HepG2 (cell line): ENCODE measurements at regions not wholly inside any gene's neighbourhood (a gene's known extent, or its start where the extent isn't known, plus 50 kb on each side); places are given as distances from the start of the nearest gene placed in this dataset.

Source experiments
- ATAC-seq: fragments of 200-7000 bp; cut with Tn5 transposase; 3 replicates; pipeline ENCODE4 v1.9.1; 2020; ENCODE audit warnings: mild to moderate bottlenecking, moderate library complexity
- BruUV-seq: library from RNA; stranded (reverse); fragments of 400-500 nt; replicated peaks from 2 replicates; lab custom pipeline; 2021; lab: Mats Ljungman, UMichigan
- CTCF ChIA-PET: fragments of 300-600 bp; formaldehyde crosslinking; extraction: SDS; loops from one replicate; lab custom pipeline; 2021; ENCODE audit warnings: low total read pairs, inconsistent platforms, low intra/inter-chr PET ratio; lab: Yijun Ruan, JAX
- POLR2A ChIA-PET: fragments of 350-600 bp; sonication (Branson Sonifier 250); formaldehyde crosslinking; loops from one replicate; lab custom pipeline; 2020; ENCODE audit warnings: antibody characterized with exemption, inconsistent platforms; lab: Yijun Ruan, JAX
- DNase-seq: peaks from one replicate; pipeline ENCODE4 v3.0.0-alpha.2; 2015; ENCODE audit warnings: low spot score
- FAIRE-seq: peaks from 3 replicates; lab custom pipeline; 2011; peaks lifted over from hg19 to GRCh38; lab: Jason Lieb, UNC
- H2AFZ ChIP-seq: one replicate; pipeline ENCODE4 v1.6.1; 2011; ENCODE audit warnings: low read length, inconsistent platforms
- H3K27ac ChIP-seq: fragments of 300-600 bp; 3 replicates; pipeline ENCODE4 v1.8.0; 2011; ENCODE audit warnings: mixed run types, mild to moderate bottlenecking, mixed read lengths, low read length, inconsistent platforms; ENCODE audit not compliant: insufficient read depth; ENCODE audit errors: extremely low read length
- H3K27me3 ChIP-seq, 2 experiments: fragments of 200-600 bp in 1 of 2; 2 replicates in 1 of 2; 3 replicates in 1 of 2; pipeline versions ENCODE4 v1.6.0 to v1.8.0; 2011; ENCODE audit warnings: low read length in 2 of 2, mild to moderate bottlenecking in 2 of 2, moderate library complexity in 2 of 2, inconsistent platforms in 1 of 2; ENCODE audit not compliant: insufficient read depth in 2 of 2, control insufficient read depth in 1 of 2
- H3K36me3 ChIP-seq, 2 experiments: fragments of 200-600 bp in 1 of 2; replicated peaks in 1 of 2; 2 replicates in 1 of 2; 3 replicates in 1 of 2; pipeline versions ENCODE4 v1.5.1 to v1.8.0; 2011; ENCODE audit warnings: low read length in 2 of 2, inconsistent platforms in 1 of 2; ENCODE audit not compliant: insufficient read depth in 2 of 2, control insufficient read depth in 1 of 2
- H3K4me1 ChIP-seq: 2 replicates; pipeline ENCODE4 v1.5.1; 2012; ENCODE audit warnings: low read length, inconsistent platforms; ENCODE audit not compliant: insufficient read depth
- H3K4me2 ChIP-seq: 2 replicates; pipeline ENCODE4 v1.6.0; 2011; ENCODE audit warnings: low read depth, low read length, inconsistent platforms
- H3K4me3 ChIP-seq, 3 experiments: fragments of 200-600 bp in 1 of 3; sonication (generic), shearing (Covaris generic) in 1 of 3; replicated peaks in 1 of 3; 2 replicates each; pipeline ENCODE4 v1.5.1; 2011 to 2016; ENCODE audit warnings: low read length in 3 of 3, inconsistent platforms in 2 of 3, low read depth in 2 of 3, mild to moderate bottlenecking in 2 of 3, control low read depth in 1 of 3, mixed read lengths in 1 of 3; ENCODE audit not compliant: insufficient read depth in 1 of 3
- H3K79me2 ChIP-seq: one replicate; pipeline ENCODE4 v1.6.1; 2011; ENCODE audit warnings: low read length, inconsistent platforms; ENCODE audit not compliant: insufficient read depth
- H3K9ac ChIP-seq: 2 replicates; pipeline ENCODE4 v1.6.0; 2011; ENCODE audit warnings: mild to moderate bottlenecking, low read depth, low read length, inconsistent platforms; ENCODE audit not compliant: insufficient read depth
- H3K9me3 ChIP-seq: 2 replicates; pipeline ENCODE4 v1.5.1; 2012; ENCODE audit warnings: mild to moderate bottlenecking, low read length
- H4K20me1 ChIP-seq: 2 replicates; pipeline ENCODE4 v1.6.0; 2011; ENCODE audit warnings: inconsistent platforms, mild to moderate bottlenecking, low read length, moderate library complexity; ENCODE audit not compliant: insufficient read depth
- GPBP1L1 ChIP-seq: sonication (generic); formaldehyde crosslinking; IDR thresholded peaks from 2 replicates; pipeline ENCODE4 v1.5.0; 2020; ENCODE audit warnings: mild to moderate bottlenecking, missing genetic modification reagents
- HMGXB3 ChIP-seq: sonication (generic); formaldehyde crosslinking; IDR thresholded peaks from 2 replicates; pipeline ENCODE4 v1.4.0; 2020; ENCODE audit warnings: missing genetic modification reagents, borderline replicate concordance
- NFE2L1 ChIP-seq: sonication (generic); formaldehyde crosslinking; IDR thresholded peaks from 2 replicates; pipeline ENCODE4 v1.4.0; 2020; ENCODE audit warnings: missing genetic modification reagents, mild to moderate bottlenecking, borderline replicate concordance
- NFKB2 ChIP-seq: sonication (generic); formaldehyde crosslinking; IDR thresholded peaks from 2 replicates; pipeline ENCODE4 v1.4.0; 2020; ENCODE audit warnings: missing genetic modification reagents, borderline replicate concordance
- PLRG1 ChIP-seq: fragments of 450-650 bp; conservative IDR thresholded peaks from 2 replicates; pipeline ENCODE4 v1.6.1; 2016
- POLR2AphosphoS5 ChIP-seq: IDR thresholded peaks from 2 replicates; pipeline ENCODE4 v1.6.1; 2012; ENCODE audit warnings: low read depth, low read length
- ZBTB43 ChIP-seq: sonication (generic); formaldehyde crosslinking; conservative IDR thresholded peaks from 2 replicates; pipeline ENCODE4 v1.4.0; 2020; ENCODE audit warnings: missing genetic modification reagents
- ZNF234 ChIP-seq: sonication (generic); formaldehyde crosslinking; conservative IDR thresholded peaks from 2 replicates; pipeline ENCODE4 v1.5.1; 2020; ENCODE audit warnings: mild to moderate bottlenecking, missing genetic modification reagents
- ZNF557 ChIP-seq: sonication (generic); formaldehyde crosslinking; IDR thresholded peaks from 2 replicates; pipeline ENCODE4 v1.4.0; 2020; ENCODE audit warnings: missing genetic modification reagents
- ZNF816 ChIP-seq: sonication (generic); formaldehyde crosslinking; IDR thresholded peaks from 2 replicates; pipeline ENCODE4 v1.8.0; 2022; ENCODE audit warnings: missing genetic modification reagents, mild to moderate bottlenecking, borderline replicate concordance
- ZSCAN12 ChIP-seq: sonication (generic); formaldehyde crosslinking; IDR thresholded peaks from 2 replicates; pipeline ENCODE4 v1.9.0; 2021; ENCODE audit warnings: mild to moderate bottlenecking, missing genetic modification reagents
- WGBS: methylation state at CpG from one replicate; pipeline ENCODE4 v1.1.6; 2017; ENCODE audit warnings: low lambda C conversion rate; 5-methylcytosine and 5-hydroxymethylcytosine counted together
- in situ Hi-C: cut with HindIII; loops from 2 replicates; pipeline ENCODE4 v1.10.0; 2017; ENCODE audit warnings: low pct_unique_long_range_greater_than_20kb; ENCODE audit not compliant: extremely low pct_ligation_motif_present
- intact Hi-C: fragments of 100-400 bp; cut with micrococcal nuclease; formaldehyde crosslinking; loops from one replicate; pipeline ENCODE4 v1.10.0; 2022; ENCODE audit not compliant: unreplicated experiment

GRCh38 chr3:174413062-174413912, 445.8 kb upstream of the NAALADL2 start:
- no peak overlapping the region for H3K4me2 ChIP-seq

GRCh38 chr3:174414902-174415301, 444.2 kb upstream of the NAALADL2 start:
- Histone ChIP-seq H3K9me3 (no peaks in the 10 kb centered on the region), H3K79me2 (no peaks in the 10 kb centered on the region), H3K36me3 (no peaks in the 10 kb centered on the region), H2AFZ (no peak overlapping the region), H3K4me2 (no peak overlapping the region), H3K9ac (no peak overlapping the region), H3K27me3 (no peaks in the 10 kb centered on the region), H4K20me1 (no peaks in the 10 kb centered on the region), H3K4me3 (no peak overlapping the region), H3K4me1 (no peaks in the 10 kb centered on the region), H3K27ac (no peak overlapping the region)
- ATAC-seq (no peak), DNase-seq (no peak), FAIRE-seq (no peak)
- 54% methylated on average over 1 of the region's 1 CpG for WGBS
- intact Hi-C loops (no loop called here), in situ Hi-C loops (no loop called here)
- CTCF ChIA-PET, result no interaction called here
- POLR2A ChIA-PET, result no interaction called here
- no TSS peak for BruUV-seq
- TF ChIP-seq NFKB2, result no peak
- no peak for TF ChIP-seq ZBTB43 (CRISPR knock-in tag)
- no peak for TF ChIP-seq HMGXB3
- no peak for TF ChIP-seq NFE2L1
- no peak for TF ChIP-seq ZNF234

More at GRCh38 chr3:174413062-174413912, 445.8 kb upstream of the NAALADL2 start:
- Histone ChIP-seq H3K79me2 (no peaks in the 10 kb centered on the region), H3K4me3 (no peak overlapping the region), H3K27me3 (no peaks in the 10 kb centered on the region), H2AFZ (no peak overlapping the region), H3K9me3 (no peaks in the 10 kb centered on the region), H3K4me1 (no peaks in the 10 kb centered on the region), H4K20me1 (no peaks in the 10 kb centered on the region), H3K27ac (no peak overlapping the region), H3K36me3 (no peaks in the 10 kb centered on the region), H3K9ac (no peak overlapping the region)
- intact Hi-C loops, result no loop called here
- WGBS, result 14% methylated on average over 2 of the region's 2 CpGs
- ATAC-seq, result no peak
- ChIA-PET CTCF (no interaction called here), POLR2A (no interaction called here)
- BruUV-seq, result no TSS peak
- DNase-seq, result no peak
- FAIRE-seq, result no peak
- in situ Hi-C loops, result no loop called here
- TF ChIP-seq ZSCAN12 (CRISPR knock-in tag), result no peak
- TF ChIP-seq GPBP1L1, result no peak
- TF ChIP-seq PLRG1, result no peak
- TF ChIP-seq POLR2AphosphoS5, result no peak
- no peak for TF ChIP-seq ZNF816 (CRISPR knock-in tag)
- TF ChIP-seq ZNF557 (CRISPR knock-in tag), result no peak
